ENCODE measurements at regions not wholly inside any gene's neighbourhood (a gene's known extent, or its start where the extent isn't known, plus 50 kb on each side); places are given as distances from the start of the nearest gene placed in this dataset.

DNA sequence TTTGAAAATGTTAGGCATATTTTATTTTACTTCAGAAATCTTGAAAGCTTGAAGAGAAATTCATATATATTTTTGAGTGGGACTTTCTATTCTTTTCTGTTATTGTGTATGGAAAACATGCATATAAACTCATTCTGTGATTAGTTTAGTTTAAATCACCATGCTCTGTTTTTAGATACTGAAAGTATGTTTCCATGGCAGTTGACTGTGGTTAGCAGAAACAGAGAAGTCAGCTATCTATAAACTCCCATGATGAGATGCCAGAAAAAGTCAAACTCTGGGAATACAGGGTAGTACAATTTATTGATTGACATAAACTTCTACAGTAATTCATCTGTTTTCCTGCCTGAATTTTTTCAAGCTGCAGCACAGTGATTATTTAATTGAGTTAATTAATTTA, 905.3 kb upstream of the VRK2 start (continued):
- TF ChIP-seq, protein P1, sequence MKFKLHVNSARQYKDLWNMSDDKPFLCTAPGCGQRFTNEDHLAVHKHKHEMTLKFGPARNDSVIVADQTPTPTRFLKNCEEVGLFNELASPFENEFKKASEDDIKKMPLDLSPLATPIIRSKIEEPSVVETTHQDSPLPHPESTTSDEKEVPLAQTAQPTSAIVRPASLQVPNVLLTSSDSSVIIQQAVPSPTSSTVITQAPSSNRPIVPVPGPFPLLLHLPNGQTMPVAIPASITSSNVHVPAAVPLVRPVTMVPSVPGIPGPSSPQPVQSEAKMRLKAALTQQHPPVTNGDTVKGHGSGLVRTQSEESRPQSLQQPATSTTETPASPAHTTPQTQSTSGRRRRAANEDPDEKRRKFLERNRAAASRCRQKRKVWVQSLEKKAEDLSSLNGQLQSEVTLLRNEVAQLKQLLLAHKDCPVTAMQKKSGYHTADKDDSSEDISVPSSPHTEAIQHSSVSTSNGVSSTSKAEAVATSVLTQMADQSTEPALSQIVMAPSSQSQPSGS (IDR thresholded peaks at IDR 0.05; ENCODE audit: low read length), result no peak
- no peak for TF ChIP-seq KDM5A (IDR thresholded peaks at IDR 0.05; ENCODE audit: low read length)
- no peak for TF ChIP-seq EZH2 (IDR thresholded peaks at IDR 0.05; ENCODE audit: low read depth, low read length, severe bottlenecking)
- TF ChIP-seq POLR2A (IDR thresholded peaks at IDR 0.05; ENCODE audit: control extremely low read depth in 1 of 2, low read depth in 2 of 2, low read length in 2 of 2), result no peak
- TF ChIP-seq RXRA (IDR thresholded peaks at IDR 0.05; ENCODE audit: insufficient read depth, low read depth, low read length), result no peak

Data from H1 (cell line).